HEK293T (cell line): ENCODE measurements at regions not wholly inside any gene's neighbourhood (a gene's known extent, or its start where the extent isn't known, plus 50 kb on each side); places are given as distances from the start of the nearest gene placed in this dataset.

Experiments used
- BHLHE40 ChIP-seq: fragments of 450-650 bp; IDR thresholded peaks from 2 replicates; pipeline ENCODE4 v1.6.1; 2016; ENCODE audit warnings: mild to moderate bottlenecking, moderate library complexity, borderline replicate concordance
- CTBP1 ChIP-seq: fragments of 450-650 bp; IDR thresholded peaks from 2 replicates; pipeline ENCODE4 v1.6.1; 2016; ENCODE audit warnings: borderline replicate concordance
- ELF4 ChIP-seq: fragments of 450-650 bp; IDR thresholded peaks from 2 replicates; pipeline ENCODE4 v1.6.1; 2017; ENCODE audit warnings: antibody characterized with exemption
- FOXK2 ChIP-seq: fragments of 450-650 bp; IDR thresholded peaks from 2 replicates; pipeline ENCODE4 v1.6.1; 2016; ENCODE audit warnings: mild to moderate bottlenecking
- FOXM1 ChIP-seq: fragments of 450-650 bp; IDR thresholded peaks from 2 replicates; pipeline ENCODE4 v1.6.1; 2017; ENCODE audit warnings: mild to moderate bottlenecking, borderline replicate concordance
- NFRKB ChIP-seq: fragments of 450-650 bp; IDR thresholded peaks from 2 replicates; pipeline ENCODE4 v1.6.1; 2016; ENCODE audit warnings: mild to moderate bottlenecking, moderate library complexity
- SP1 ChIP-seq: fragments of 450-650 bp; IDR thresholded peaks from 2 replicates; pipeline ENCODE4 v1.6.1; 2017
- SUZ12 ChIP-seq: fragments of 450-650 bp; IDR thresholded peaks from 2 replicates; pipeline ENCODE4 v1.6.1; 2016; ENCODE audit warnings: mild to moderate bottlenecking
- TARDBP ChIP-seq: fragments of 450-650 bp; IDR thresholded peaks from 2 replicates; pipeline ENCODE4 v1.6.1; 2016
- TF ChIP-seq, protein P1 (sequence below): fragments of 450-650 bp; IDR thresholded peaks from 2 replicates; pipeline ENCODE4 v1.6.1; 2016

DNA sequence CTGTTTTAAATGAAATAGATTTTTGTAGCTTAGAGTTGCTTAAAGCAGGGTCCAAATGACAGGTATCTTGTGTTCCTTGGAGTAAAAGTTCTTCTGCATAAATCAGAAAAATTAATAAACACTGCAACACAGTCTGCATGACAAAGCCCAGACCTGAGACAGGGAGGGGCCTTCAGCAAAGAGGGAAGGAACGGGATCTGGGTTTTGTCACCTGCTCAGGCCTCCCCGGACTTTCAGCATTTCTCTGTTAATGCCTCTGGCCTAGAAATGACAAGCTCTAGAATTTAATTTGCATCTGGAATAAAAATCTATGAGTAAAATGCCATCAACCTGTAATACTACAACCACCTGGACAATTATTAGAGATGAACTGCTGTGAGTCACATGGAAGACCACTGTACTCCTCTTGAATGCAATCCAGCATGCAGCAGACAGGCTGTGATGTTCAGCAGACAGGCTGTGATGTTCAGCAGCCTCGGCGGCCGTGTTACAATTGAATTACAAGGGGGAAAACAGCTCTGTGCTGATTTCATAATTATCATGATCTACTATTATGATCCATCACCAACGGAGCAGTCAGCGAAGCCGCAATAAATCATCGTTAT lies 170.2 kb downstream of the TOX3 start:
- TF ChIP-seq BHLHE40 = no peak
- TF ChIP-seq, protein P1, sequence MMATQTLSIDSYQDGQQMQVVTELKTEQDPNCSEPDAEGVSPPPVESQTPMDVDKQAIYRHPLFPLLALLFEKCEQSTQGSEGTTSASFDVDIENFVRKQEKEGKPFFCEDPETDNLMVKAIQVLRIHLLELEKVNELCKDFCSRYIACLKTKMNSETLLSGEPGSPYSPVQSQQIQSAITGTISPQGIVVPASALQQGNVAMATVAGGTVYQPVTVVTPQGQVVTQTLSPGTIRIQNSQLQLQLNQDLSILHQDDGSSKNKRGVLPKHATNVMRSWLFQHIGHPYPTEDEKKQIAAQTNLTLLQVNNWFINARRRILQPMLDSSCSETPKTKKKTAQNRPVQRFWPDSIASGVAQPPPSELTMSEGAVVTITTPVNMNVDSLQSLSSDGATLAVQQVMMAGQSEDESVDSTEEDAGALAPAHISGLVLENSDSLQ = no peak
- TF ChIP-seq FOXK2 = no peak
- TF ChIP-seq SP1 = no peak
- TF ChIP-seq CTBP1 = no peak
- TF ChIP-seq TARDBP = no peak
- no peak for TF ChIP-seq SUZ12
- TF ChIP-seq ELF4 = no peak
- TF ChIP-seq NFRKB = no peak
- no peak for TF ChIP-seq FOXM1
